ENCODE measurements at regions not wholly inside any gene's neighbourhood (a gene's known extent, or its start where the extent isn't known, plus 50 kb on each side); places are given as distances from the start of the nearest gene placed in this dataset.

DNA sequence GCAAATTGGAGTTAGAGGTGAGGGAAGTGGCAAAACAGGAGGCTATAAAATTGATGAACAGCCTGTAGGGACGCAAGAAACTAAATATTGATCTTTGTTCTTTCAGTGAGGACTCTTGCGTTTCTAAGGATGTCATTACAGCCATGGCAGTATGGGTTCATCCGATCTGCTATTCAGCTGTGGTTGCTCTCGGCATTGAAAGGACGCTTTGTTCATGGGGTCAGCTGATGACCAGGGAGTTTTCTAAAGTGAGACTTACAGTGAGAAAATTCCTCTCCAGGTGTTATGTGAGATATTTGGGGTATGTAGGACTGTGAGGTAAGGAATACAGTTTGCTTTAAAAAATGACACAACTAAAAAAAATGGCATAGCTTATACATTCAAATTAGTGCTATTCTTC is 52.7 kb upstream of the PELI1 start:
- TF ChIP-seq, protein P1, sequence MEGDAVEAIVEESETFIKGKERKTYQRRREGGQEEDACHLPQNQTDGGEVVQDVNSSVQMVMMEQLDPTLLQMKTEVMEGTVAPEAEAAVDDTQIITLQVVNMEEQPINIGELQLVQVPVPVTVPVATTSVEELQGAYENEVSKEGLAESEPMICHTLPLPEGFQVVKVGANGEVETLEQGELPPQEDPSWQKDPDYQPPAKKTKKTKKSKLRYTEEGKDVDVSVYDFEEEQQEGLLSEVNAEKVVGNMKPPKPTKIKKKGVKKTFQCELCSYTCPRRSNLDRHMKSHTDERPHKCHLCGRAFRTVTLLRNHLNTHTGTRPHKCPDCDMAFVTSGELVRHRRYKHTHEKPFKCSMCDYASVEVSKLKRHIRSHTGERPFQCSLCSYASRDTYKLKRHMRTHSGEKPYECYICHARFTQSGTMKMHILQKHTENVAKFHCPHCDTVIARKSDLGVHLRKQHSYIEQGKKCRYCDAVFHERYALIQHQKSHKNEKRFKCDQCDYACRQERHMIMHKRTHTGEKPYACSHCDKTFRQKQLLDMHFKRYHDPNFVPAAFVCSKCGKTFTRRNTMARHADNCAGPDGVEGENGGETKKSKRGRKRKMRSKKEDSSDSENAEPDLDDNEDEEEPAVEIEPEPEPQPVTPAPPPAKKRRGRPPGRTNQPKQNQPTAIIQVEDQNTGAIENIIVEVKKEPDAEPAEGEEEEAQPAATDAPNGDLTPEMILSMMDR (IDR thresholded peaks at IDR 0.05), result no peak
- no peak for TF ChIP-seq POLR2A (IDR thresholded peaks at IDR 0.05)
